GM12873 (cell line): ENCODE measurements at regions not wholly inside any gene's neighbourhood (a gene's known extent, or its start where the extent isn't known, plus 50 kb on each side); places are given as distances from the start of the nearest gene placed in this dataset.

ENCODE experiments used
- CTCF ChIP-seq: IDR thresholded peaks from 2 replicates; pipeline ENCODE4 v1.5.1; 2012; ENCODE audit warnings: low read depth, mild to moderate bottlenecking, moderate library complexity, low read length, control low read depth; ENCODE audit not compliant: insufficient read depth; ENCODE audit errors: missing control alignments

- TF ChIP-seq CTCF, result no peak
These were observed 259.0 kb downstream of the LOXHD1 start for GRCh38 chr18:46398005-46398404.

GRCh38 chr18:46398625-46399024 is 258.4 kb downstream of the LOXHD1 start:
- TF ChIP-seq CTCF, result no peak

- TF ChIP-seq CTCF, result no peak
These were observed 257.7 kb downstream of the LOXHD1 start for GRCh38 chr18:46399303-46399702.

GRCh38 chr18:46400449-46400848 is 256.6 kb downstream of the LOXHD1 start:
- TF ChIP-seq CTCF, result no peak

- TF ChIP-seq CTCF, result no peak
These were observed 255.4 kb downstream of the LOXHD1 start for GRCh38 chr18:46401486-46402070.

- TF ChIP-seq CTCF, result no peak
These were observed 254.6 kb downstream of the LOXHD1 start for GRCh38 chr18:46402396-46402795.

- no peak for TF ChIP-seq CTCF
These were observed 254.1 kb downstream of the LOXHD1 start for GRCh38 chr18:46402945-46403344.
